ENCODE measurements at regions not wholly inside any gene's neighbourhood (a gene's known extent, or its start where the extent isn't known, plus 50 kb on each side); places are given as distances from the start of the nearest gene placed in this dataset.
A peak's percentile ranks its signal among the peaks of the same experiment; 100 is the strongest.

- no peak for TF ChIP-seq ZNF565 (CRISPR knock-in tag; conservative IDR thresholded peaks at IDR 0.05; ENCODE audit: low read depth)
- TF ChIP-seq ZC3H10 (CRISPR knock-in tag; IDR thresholded peaks at IDR 0.05), result no peak
- no peak for TF ChIP-seq ZFP3 (CRISPR knock-in tag; IDR thresholded peaks at IDR 0.05)
- TF ChIP-seq RARB (CRISPR knock-in tag; IDR thresholded peaks at IDR 0.05), result no peak
- TF ChIP-seq TOX (CRISPR knock-in tag; IDR thresholded peaks at IDR 0.05; ENCODE audit: borderline replicate concordance), result no peak
- TF ChIP-seq GLIS3 (CRISPR knock-in tag; IDR thresholded peaks at IDR 0.05), result no peak
- no peak for TF ChIP-seq POU6F1 (CRISPR knock-in tag; IDR thresholded peaks at IDR 0.05; ENCODE audit: borderline replicate concordance, low read depth)
- no peak for TF ChIP-seq CSDC2 (CRISPR knock-in tag; IDR thresholded peaks at IDR 0.05)
- TF ChIP-seq ZNF8 (CRISPR knock-in tag; IDR thresholded peaks at IDR 0.05), result no peak
- no peak for TF ChIP-seq BACH2 (CRISPR knock-in tag; IDR thresholded peaks at IDR 0.05; ENCODE audit: borderline replicate concordance)
Measured at GRCh38 chr5:136819526-136820302, 454.4 kb upstream of the TRPC7 start (continued).

- TF ChIP-seq RARB (CRISPR knock-in tag; IDR thresholded peaks at IDR 0.05), result no peak
- TF ChIP-seq TCF4 (CRISPR knock-in tag; IDR thresholded peaks at IDR 0.05; ENCODE audit: borderline replicate concordance), result no peak
- no peak for TF ChIP-seq CREB5 (CRISPR knock-in tag; IDR thresholded peaks at IDR 0.05; ENCODE audit: low read depth)
- no peak for TF ChIP-seq PATZ1 (CRISPR knock-in tag; IDR thresholded peaks at IDR 0.05; ENCODE audit: borderline replicate concordance)
- no peak for TF ChIP-seq ZNF565 (CRISPR knock-in tag; conservative IDR thresholded peaks at IDR 0.05; ENCODE audit: low read depth)
- TF ChIP-seq CSDC2 (CRISPR knock-in tag; IDR thresholded peaks at IDR 0.05), result no peak
- ATAC-seq, result no peak
Measured at GRCh38 chr5:136816327-136816726, 451.0 kb upstream of the TRPC7 start.

GRCh38 chr5:136814619-136815378 is 449.5 kb upstream of the TRPC7 start:
- ATAC-seq, result peak; percentile 37
- TF ChIP-seq POU6F1 (CRISPR knock-in tag; IDR thresholded peaks at IDR 0.05; ENCODE audit: borderline replicate concordance, low read depth) (no peak), ISL1 (CRISPR knock-in tag; IDR thresholded peaks at IDR 0.05) (no peak), OSR1 (CRISPR knock-in tag; IDR thresholded peaks at IDR 0.05) (no peak), ZC3H10 (CRISPR knock-in tag; IDR thresholded peaks at IDR 0.05) (no peak), CSRNP3 (CRISPR knock-in tag; IDR thresholded peaks at IDR 0.05) (no peak), ZFP30 (CRISPR knock-in tag; IDR thresholded peaks at IDR 0.05) (no peak), ZFP3 (CRISPR knock-in tag; IDR thresholded peaks at IDR 0.05) (no peak), PPARA (CRISPR knock-in tag; IDR thresholded peaks at IDR 0.05; ENCODE audit: borderline replicate concordance) (no peak), ZNF70 (CRISPR knock-in tag; IDR thresholded peaks at IDR 0.05) (no peak), TSHZ2 (CRISPR knock-in tag; IDR thresholded peaks at IDR 0.05) (no peak), BACH2 (CRISPR knock-in tag; IDR thresholded peaks at IDR 0.05; ENCODE audit: borderline replicate concordance) (no peak), ZNF8 (CRISPR knock-in tag; IDR thresholded peaks at IDR 0.05) (no peak), CSDC2 (CRISPR knock-in tag; IDR thresholded peaks at IDR 0.05) (no peak), CREB5 (CRISPR knock-in tag; IDR thresholded peaks at IDR 0.05; ENCODE audit: low read depth) (no peak), PATZ1 (CRISPR knock-in tag; IDR thresholded peaks at IDR 0.05; ENCODE audit: borderline replicate concordance) (no peak)

Measured in SK-N-SH treated with all-trans-retinoic acid at 6 μM for 48 hours (cell line).